Stimulated activated effector memory CD8-positive, alpha-beta T cell treated with anti-CD3 and anti-CD28 coated beads, Interleukin-12 subunit alpha, Interleukin-12 subunit beta, amount 100 ng/mL, for 72 hours (primary cell): ENCODE measurements at regions not wholly inside any gene's neighbourhood (a gene's known extent, or its start where the extent isn't known, plus 50 kb on each side); places are given as distances from the start of the nearest gene placed in this dataset.

Experiments
- ATAC-seq: fragments of 150-1000 bp; cut with Tn5 transposase; 2 replicates; pipeline ENCODE4 v1.10.0; 2021
- DNase-seq, 2 donors: peaks; one replicate each; pipeline ENCODE4 v3.0.0; 2021 to 2022; ENCODE audit warnings: low spot score in 2 of 2
- H3K27ac Mint-ChIP-seq: one replicate; pipeline ENCODE4 v1.8.0; 2022; ENCODE audit warnings: mild to moderate bottlenecking, mixed read lengths
- H3K36me3 Mint-ChIP-seq: one replicate; pipeline ENCODE4 v1.8.0; 2022; ENCODE audit warnings: mild to moderate bottlenecking, mixed read lengths
- H3K4me1 Mint-ChIP-seq: one replicate; pipeline ENCODE4 v1.8.0; 2022; ENCODE audit warnings: mixed read lengths
- H3K4me3 Mint-ChIP-seq: one replicate; pipeline ENCODE4 v1.8.0; 2022; ENCODE audit warnings: mild to moderate bottlenecking, mixed read lengths
- H3K9me3 Mint-ChIP-seq: one replicate; pipeline ENCODE4 v1.8.0; 2022; ENCODE audit warnings: mixed read lengths

DNA sequence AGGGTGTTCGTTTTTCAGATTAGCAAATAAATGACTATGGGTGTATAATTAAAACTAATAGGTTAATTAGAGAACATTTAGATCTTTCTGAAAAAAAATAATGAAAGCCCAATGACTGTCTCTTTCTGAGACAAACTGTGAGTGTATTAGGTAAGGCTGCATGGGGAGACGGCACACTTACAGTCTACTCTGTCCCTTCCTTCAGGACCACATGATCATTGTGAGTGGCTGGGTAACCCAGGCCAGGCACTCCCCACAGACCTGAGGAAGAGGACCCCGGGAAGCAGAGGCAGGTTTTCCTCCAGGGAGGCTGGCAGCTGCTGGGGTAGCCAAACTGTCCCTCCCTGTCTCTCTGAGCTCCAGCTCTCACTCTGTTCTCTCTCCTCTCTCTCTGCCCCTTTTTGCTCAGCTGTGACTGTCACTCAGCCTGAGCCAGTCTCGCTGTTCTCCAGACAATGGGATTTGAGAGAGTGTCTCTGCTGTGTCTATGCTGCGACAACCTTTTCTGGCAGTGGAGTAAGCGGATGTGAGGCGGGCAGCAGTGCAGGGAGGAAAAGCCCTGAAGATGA lies 83.1 kb upstream of the NCAM1 start:
- H3K27ac Mint-ChIP-seq: no peak overlapping the region
- no peaks in the 10 kb centered on the region for H3K36me3 Mint-ChIP-seq
- peaks cover 22% of the 10 kb centered on the region for H3K4me1 Mint-ChIP-seq
- no peak overlapping the region for H3K4me3 Mint-ChIP-seq
- ATAC-seq (no peak), DNase-seq (no peak)
- H3K9me3 Mint-ChIP-seq: no peaks in the 10 kb centered on the region

GRCh38 chr11:112880495-112880894 lies 80.7 kb upstream of the NCAM1 start:
- peak overlapping the region; percentile 18 for H3K4me3 Mint-ChIP-seq
- no peaks in the 10 kb centered on the region for H3K9me3 Mint-ChIP-seq
- DNase-seq (no peak), ATAC-seq (peak; percentile 80)
- peaks cover 13% of the 10 kb centered on the region for H3K4me1 Mint-ChIP-seq
- H3K36me3 Mint-ChIP-seq: no peaks in the 10 kb centered on the region
- H3K27ac Mint-ChIP-seq: no peak overlapping the region

DNA sequence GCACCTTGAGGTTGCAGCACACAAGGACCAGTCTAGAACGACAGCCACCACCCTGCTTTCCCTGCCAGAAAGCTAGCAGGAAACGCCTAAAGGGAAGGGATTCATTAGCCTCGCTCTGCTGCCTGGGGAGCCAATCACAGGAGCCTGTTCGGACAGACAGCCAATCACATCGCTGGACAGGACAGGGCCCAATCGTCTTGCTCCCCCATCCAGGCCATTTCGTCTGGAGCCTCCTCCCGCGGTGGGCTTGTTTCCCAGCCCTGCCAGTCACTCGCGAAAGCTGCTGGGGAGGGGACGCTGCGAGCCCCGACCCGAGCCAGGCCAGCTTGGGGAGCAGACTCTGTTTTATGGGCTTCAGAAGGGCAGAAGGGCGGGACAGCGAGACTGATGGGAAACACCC lies 79.8 kb upstream of the NCAM1 start:
- no peak for ATAC-seq
- Mint-ChIP-seq H3K4me1 (peaks cover 9% of the 10 kb centered on the region), H3K9me3 (no peaks in the 10 kb centered on the region), H3K27ac (no peak overlapping the region), H3K4me3 (peak overlapping the region; percentile 18), H3K36me3 (no peaks in the 10 kb centered on the region)
- no peak for DNase-seq

DNA sequence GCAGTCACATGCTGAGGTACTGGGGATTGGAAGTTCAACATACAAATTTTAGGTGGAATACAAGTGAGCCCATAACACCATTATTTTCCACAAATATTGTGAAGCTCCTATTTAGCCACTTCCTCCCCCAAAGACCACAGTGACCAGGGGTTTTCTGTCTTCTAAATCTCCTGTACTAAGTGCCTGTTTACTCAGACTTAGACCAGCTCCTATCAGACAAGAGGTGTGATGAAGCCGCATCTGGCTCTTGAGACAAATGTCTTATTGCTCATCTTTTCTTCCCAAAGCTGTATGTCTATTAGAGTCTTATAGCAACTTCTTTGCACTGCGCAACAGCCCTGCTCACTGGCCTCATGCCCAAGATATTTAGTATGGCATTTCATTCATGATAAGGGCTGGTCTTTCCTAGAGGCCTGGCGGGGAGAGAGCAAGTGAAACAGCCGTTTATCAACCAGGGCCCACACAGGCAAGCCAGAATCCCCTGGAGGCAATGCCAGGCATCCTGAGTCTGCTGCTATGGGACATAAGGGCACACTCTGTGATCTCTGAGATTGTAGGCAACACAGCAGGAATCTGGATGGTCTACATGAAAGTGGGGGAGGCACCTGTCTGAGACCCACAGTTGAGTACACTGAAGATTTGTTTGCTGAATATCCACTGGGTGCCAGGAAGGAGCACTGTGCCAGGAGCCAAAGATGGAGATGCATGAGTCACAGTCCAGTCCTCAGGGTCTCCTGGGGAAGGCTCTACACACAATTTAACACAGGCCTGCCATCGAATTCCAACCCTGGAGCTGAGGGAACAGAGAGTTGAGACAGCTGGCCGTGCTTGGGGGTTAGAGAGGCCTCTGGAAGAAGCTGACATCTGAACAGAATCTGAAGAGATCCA lies 78.5 kb upstream of the NCAM1 start:
- H3K4me1 Mint-ChIP-seq: peaks cover 12% of the 10 kb centered on the region
- ATAC-seq (peak; percentile 31), DNase-seq (no peak)
- H3K27ac Mint-ChIP-seq: no peak overlapping the region
- H3K4me3 Mint-ChIP-seq: no peak overlapping the region
- no peaks in the 10 kb centered on the region for H3K36me3 Mint-ChIP-seq
- no peaks in the 10 kb centered on the region for H3K9me3 Mint-ChIP-seq

DNA sequence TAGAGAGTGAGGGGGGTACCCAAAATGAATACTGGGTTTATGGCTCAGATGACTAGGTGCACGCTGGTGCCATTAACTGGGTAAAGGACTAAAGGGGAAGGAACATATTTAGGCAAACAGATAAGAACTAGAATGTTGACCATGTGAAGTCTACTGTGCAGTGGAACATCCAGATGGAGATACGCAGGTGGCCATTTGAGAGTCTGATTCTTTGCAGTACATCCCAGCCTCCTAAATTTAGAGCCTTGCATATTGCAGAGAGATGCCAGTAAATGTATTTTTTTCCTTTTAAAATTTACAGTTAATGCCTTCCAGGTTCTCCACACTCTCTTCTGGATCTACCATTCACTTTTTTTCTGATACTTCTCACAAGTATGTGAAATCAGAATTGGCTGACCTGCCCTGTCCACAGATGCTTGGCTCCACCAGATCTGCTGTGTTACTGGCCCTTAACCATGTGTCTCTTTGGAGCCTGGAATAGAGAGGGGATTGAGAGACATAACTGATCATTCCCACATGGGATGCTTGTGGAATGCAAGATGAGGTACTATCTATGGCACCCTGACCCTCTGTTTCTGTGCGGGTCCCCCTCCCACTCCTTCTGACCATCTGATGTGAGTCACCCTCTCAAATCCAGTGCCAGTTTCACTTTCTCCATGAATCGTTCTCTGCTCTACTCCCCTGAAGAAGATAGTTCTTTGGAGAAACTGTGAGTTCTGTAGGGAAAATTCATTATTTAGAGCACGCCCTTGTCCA lies 77.0 kb upstream of the NCAM1 start:
- Mint-ChIP-seq H3K4me3 (no peak overlapping the region), H3K27ac (no peak overlapping the region), H3K36me3 (no peaks in the 10 kb centered on the region), H3K9me3 (no peaks in the 10 kb centered on the region), H3K4me1 (peaks cover 7% of the 10 kb centered on the region)
- ATAC-seq: no peak
- no peak for DNase-seq

DNA sequence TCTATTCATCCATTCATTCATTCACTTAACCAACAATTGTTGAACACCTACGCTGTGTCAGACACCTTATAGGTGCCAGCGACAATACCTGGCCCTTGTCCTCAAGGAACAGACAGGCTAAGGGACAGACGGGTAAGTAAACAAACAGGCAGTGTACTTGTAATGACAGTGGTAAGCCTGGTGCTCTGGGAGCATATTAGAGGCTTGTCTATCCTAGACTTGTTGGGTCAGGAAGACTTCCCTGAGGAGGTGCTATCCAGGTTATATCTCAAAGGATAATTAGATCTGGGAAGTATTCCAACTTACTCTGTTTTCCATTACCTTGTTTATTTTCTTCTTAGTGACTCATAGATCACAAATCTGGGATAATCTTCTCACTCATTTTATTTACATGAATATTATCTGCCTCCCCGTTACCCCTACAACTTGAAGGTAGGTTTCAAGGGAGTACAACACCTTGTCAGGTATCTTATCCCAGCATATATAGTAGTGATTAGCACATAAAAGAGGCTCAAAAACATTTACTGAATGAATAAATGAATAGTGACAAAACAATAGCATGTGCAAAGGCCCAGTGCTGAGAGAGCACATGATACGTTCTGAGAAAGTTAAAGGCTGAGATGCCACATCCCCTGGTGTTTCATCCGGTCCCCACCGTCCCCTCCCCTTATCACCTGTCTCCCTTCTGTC lies 75.3 kb upstream of the NCAM1 start:
- DNase-seq: no peak
- no peak for ATAC-seq
- no peaks in the 10 kb centered on the region for H3K36me3 Mint-ChIP-seq
- H3K4me3 Mint-ChIP-seq: no peak overlapping the region
- no peak overlapping the region for H3K27ac Mint-ChIP-seq
- H3K4me1 Mint-ChIP-seq: peaks cover 7% of the 10 kb centered on the region
- H3K9me3 Mint-ChIP-seq: no peaks in the 10 kb centered on the region

- Mint-ChIP-seq H3K27ac (no peak overlapping the region), H3K9me3 (no peaks in the 10 kb centered on the region), H3K4me3 (no peak overlapping the region), H3K4me1 (peaks cover 7% of the 10 kb centered on the region), H3K36me3 (no peaks in the 10 kb centered on the region)
- DNase-seq: no peak
- no peak for ATAC-seq
Observed at GRCh38 chr11:112886434-112887370, 74.5 kb upstream of the NCAM1 start.

- H3K4me1 Mint-ChIP-seq: peaks cover 7% of the 10 kb centered on the region
- no peaks in the 10 kb centered on the region for H3K36me3 Mint-ChIP-seq
- no peak overlapping the region for H3K27ac Mint-ChIP-seq
- ATAC-seq (no peak), DNase-seq (no peak)
- H3K9me3 Mint-ChIP-seq: no peaks in the 10 kb centered on the region
- no peak overlapping the region for H3K4me3 Mint-ChIP-seq
Observed at GRCh38 chr11:112889446-112889845, 71.8 kb upstream of the NCAM1 start.

GRCh38 chr11:112899235-112900006 lies 61.8 kb upstream of the NCAM1 start:
- Mint-ChIP-seq H3K36me3 (no peaks in the 10 kb centered on the region), H3K4me1 (no peaks in the 10 kb centered on the region), H3K27ac (no peak overlapping the region), H3K4me3 (no peak overlapping the region), H3K9me3 (no peaks in the 10 kb centered on the region)
- ATAC-seq: no peak
- no peak for DNase-seq

DNA sequence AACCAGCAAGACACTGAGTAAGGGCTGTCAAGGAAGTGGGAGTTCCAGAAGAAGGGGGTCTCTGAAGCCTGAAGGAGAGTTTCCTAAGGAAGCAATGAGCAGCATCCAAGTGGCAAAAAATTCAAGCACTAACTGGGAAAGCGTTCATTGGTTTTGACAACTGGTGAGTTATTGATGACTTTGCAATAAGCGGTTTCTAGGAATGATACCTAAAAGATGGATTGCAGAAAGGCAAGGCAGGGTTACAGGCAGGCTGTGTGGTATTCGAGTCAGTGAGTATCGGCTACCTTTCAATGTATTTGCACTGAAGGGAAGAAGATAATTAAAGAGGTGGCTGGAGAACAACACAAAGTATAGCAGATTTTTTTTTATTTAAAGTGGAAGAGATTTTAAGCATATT lies 59.3 kb upstream of the NCAM1 start:
- Mint-ChIP-seq H3K4me1 (no peaks in the 10 kb centered on the region), H3K36me3 (no peaks in the 10 kb centered on the region), H3K4me3 (no peak overlapping the region), H3K9me3 (no peaks in the 10 kb centered on the region), H3K27ac (no peak overlapping the region)
- ATAC-seq: no peak
- DNase-seq: no peak

GRCh38 chr11:112902361-112903011 lies 58.7 kb upstream of the NCAM1 start:
- Mint-ChIP-seq H3K36me3 (no peaks in the 10 kb centered on the region), H3K4me1 (no peaks in the 10 kb centered on the region)

GRCh38 chr11:112903340-112903739 lies 57.9 kb upstream of the NCAM1 start:
- Mint-ChIP-seq H3K36me3 (no peaks in the 10 kb centered on the region), H3K4me3 (no peak overlapping the region), H3K27ac (no peak overlapping the region), H3K4me1 (no peaks in the 10 kb centered on the region), H3K9me3 (no peaks in the 10 kb centered on the region)
- no peak for DNase-seq
- ATAC-seq: no peak

More at GRCh38 chr11:112902361-112903011, 58.7 kb upstream of the NCAM1 start:
- ATAC-seq (no peak), DNase-seq (no peak)
- Mint-ChIP-seq H3K27ac (no peak overlapping the region), H3K9me3 (no peaks in the 10 kb centered on the region), H3K4me3 (no peak overlapping the region)

- Mint-ChIP-seq H3K4me3 (no peak overlapping the region), H3K9me3 (peaks cover 5% of the 10 kb centered on the region), H3K4me1 (no peaks in the 10 kb centered on the region), H3K27ac (no peak overlapping the region), H3K36me3 (no peaks in the 10 kb centered on the region)
- no peak for DNase-seq
- ATAC-seq: no peak
Observed at GRCh38 chr11:112911124-112911523, 50.1 kb upstream of the NCAM1 start.
